SJSA1 (cell line): ENCODE measurements at regions not wholly inside any gene's neighbourhood (a gene's known extent, or its start where the extent isn't known, plus 50 kb on each side); places are given as distances from the start of the nearest gene placed in this dataset.
"Not testable (repeated sequence)": the region's sequence is repeated elsewhere in the genome, so short reads cannot be mapped to it uniquely, and the experiment has no call there.

Experiments used
- DNase-seq, 2 experiments: peaks; one replicate each; pipeline ENCODE4 v3.0.0-alpha.2; 2015 to 2020; ENCODE audit warnings: low spot score in 2 of 2, low read depth in 1 of 2
- H3K27ac ChIP-seq: fragments of 250-450 bp; sonication (Bioruptor Pico); 2 replicates; pipeline ENCODE4 v1.5.1; 2020; ENCODE audit warnings: mild to moderate bottlenecking, moderate library complexity
- H3K27me3 ChIP-seq: fragments of 250-450 bp; sonication (Bioruptor Pico); replicated peaks from 2 replicates; pipeline ENCODE4 v1.5.1; 2020; ENCODE audit warnings: mild to moderate bottlenecking, moderate library complexity
- H3K36me3 ChIP-seq: fragments of 250-450 bp; sonication (Bioruptor Pico); 2 replicates; pipeline ENCODE4 v1.5.1; 2020; ENCODE audit warnings: mild to moderate bottlenecking
- H3K4me1 ChIP-seq: fragments of 250-450 bp; sonication (Bioruptor Pico); replicated peaks from 2 replicates; pipeline ENCODE4 v1.6.1; 2021; ENCODE audit warnings: mild to moderate bottlenecking
- H3K4me3 ChIP-seq: fragments of 250-450 bp; sonication (Bioruptor Pico); 2 replicates; pipeline ENCODE4 v1.5.1; 2020; ENCODE audit warnings: mild to moderate bottlenecking
- H3K9me3 ChIP-seq: fragments of 250-450 bp; sonication (Bioruptor Pico); replicated peaks from 2 replicates; pipeline ENCODE4 v1.5.1; 2020; ENCODE audit warnings: mild to moderate bottlenecking

- Histone ChIP-seq H3K9me3 (no peaks in the 10 kb centered on the region), H3K27ac (no peak overlapping the region), H3K4me3 (no peak overlapping the region), H3K4me1 (no peaks in the 10 kb centered on the region), H3K27me3 (no peaks in the 10 kb centered on the region), H3K36me3 (no peaks in the 10 kb centered on the region)
- DNase-seq: no peak
Observed at GRCh38 chr6:86789779-86790411, 147.4 kb upstream of the HTR1E start.

GRCh38 chr6:86782328-86782727 is 155.0 kb upstream of the HTR1E start:
- Histone ChIP-seq H3K4me1 (no peaks in the 10 kb centered on the region), H3K9me3 (no peaks in the 10 kb centered on the region), H3K27me3 (no peaks in the 10 kb centered on the region), H3K36me3 (no peaks in the 10 kb centered on the region), H3K27ac (no peak overlapping the region), H3K4me3 (no peak overlapping the region)
- DNase-seq: no peak

- no peaks in the 10 kb centered on the region for H3K36me3 ChIP-seq
- H3K4me1 ChIP-seq: no peaks in the 10 kb centered on the region
- H3K4me3 ChIP-seq: no peak overlapping the region
- H3K27ac ChIP-seq: no peak overlapping the region
- no peaks in the 10 kb centered on the region for H3K27me3 ChIP-seq
- no peak for DNase-seq
- H3K9me3 ChIP-seq: no peaks in the 10 kb centered on the region
Observed at GRCh38 chr6:86780923-86781322, 156.4 kb upstream of the HTR1E start.

- Histone ChIP-seq H3K4me1 (no peaks in the 10 kb centered on the region), H3K9me3 (no peaks in the 10 kb centered on the region), H3K4me3 (no peak overlapping the region), H3K27me3 (no peaks in the 10 kb centered on the region), H3K27ac (no peak overlapping the region), H3K36me3 (no peaks in the 10 kb centered on the region)
- DNase-seq: no peak
Observed at GRCh38 chr6:86775893-86776292, 161.4 kb upstream of the HTR1E start.

GRCh38 chr6:86765211-86765610 is 172.1 kb upstream of the HTR1E start:
- Histone ChIP-seq H3K4me1 (no peaks in the 10 kb centered on the region), H3K4me3 (no peak overlapping the region), H3K36me3 (no peaks in the 10 kb centered on the region), H3K9me3 (no peaks in the 10 kb centered on the region), H3K27ac (no peak overlapping the region), H3K27me3 (no peaks in the 10 kb centered on the region)
- DNase-seq: no peak

GRCh38 chr6:86759953-86760352 is 177.4 kb upstream of the HTR1E start:
- not testable (repeated sequence) for H3K4me3 ChIP-seq, DNase-seq, H3K9me3 ChIP-seq, H3K27ac ChIP-seq, H3K36me3 ChIP-seq, H3K27me3 ChIP-seq, H3K4me1 ChIP-seq

- H3K27ac ChIP-seq: no peak overlapping the region
- H3K27me3 ChIP-seq: no peaks in the 10 kb centered on the region
- H3K4me1 ChIP-seq: no peaks in the 10 kb centered on the region
Observed at GRCh38 chr6:86756640-86757229, 180.6 kb upstream of the HTR1E start.

GRCh38 chr6:86744048-86744447 is 193.3 kb upstream of the HTR1E start:
- Histone ChIP-seq H3K4me3 (no peak overlapping the region), H3K4me1 (no peaks in the 10 kb centered on the region), H3K27me3 (no peaks in the 10 kb centered on the region), H3K27ac (no peak overlapping the region), H3K9me3 (peaks cover 9% of the 10 kb centered on the region; the same call in 1 of the 2 replicates), H3K36me3 (no peaks in the 10 kb centered on the region)
- DNase-seq: no peak

More at GRCh38 chr6:86756640-86757229, 180.6 kb upstream of the HTR1E start:
- Histone ChIP-seq H3K36me3 (no peaks in the 10 kb centered on the region), H3K4me3 (no peak overlapping the region), H3K9me3 (no peaks in the 10 kb centered on the region)
- DNase-seq: no peak

- Histone ChIP-seq H3K4me3 (no peak overlapping the region), H3K9me3 (0 out of 2 replicates have a peak, but pooled peaks cover 6% of the 10 kb centered on the region), H3K4me1 (no peaks in the 10 kb centered on the region), H3K36me3 (no peaks in the 10 kb centered on the region), H3K27ac (no peak overlapping the region), H3K27me3 (no peaks in the 10 kb centered on the region)
- DNase-seq: no peak
Observed at GRCh38 chr6:86738078-86738477, 199.2 kb upstream of the HTR1E start.

- not testable (repeated sequence) for DNase-seq, H3K27ac ChIP-seq, H3K4me3 ChIP-seq, H3K9me3 ChIP-seq, H3K36me3 ChIP-seq, H3K27me3 ChIP-seq, H3K4me1 ChIP-seq
Observed at GRCh38 chr6:86731631-86732030, 205.7 kb upstream of the HTR1E start.

- DNase-seq, H3K9me3 ChIP-seq, H3K4me1 ChIP-seq, H3K36me3 ChIP-seq, H3K27ac ChIP-seq, H3K4me3 ChIP-seq, H3K27me3 ChIP-seq: not testable (repeated sequence)
Observed at GRCh38 chr6:86730772-86731171, 206.6 kb upstream of the HTR1E start.

- Histone ChIP-seq H3K4me3 (no peak overlapping the region), H3K27me3 (no peaks in the 10 kb centered on the region), H3K9me3 (no peaks in the 10 kb centered on the region), H3K36me3 (no peaks in the 10 kb centered on the region), H3K4me1 (no peaks in the 10 kb centered on the region), H3K27ac (no peak overlapping the region)
- DNase-seq: no peak
Observed at GRCh38 chr6:86730216-86730615, 207.1 kb upstream of the HTR1E start.

GRCh38 chr6:86728976-86729375 is 208.4 kb upstream of the HTR1E start:
- H3K4me1 ChIP-seq: peaks cover 10% of the 10 kb centered on the region
- H3K9me3 ChIP-seq: no peaks in the 10 kb centered on the region
- no peak overlapping the region for H3K27ac ChIP-seq
- H3K36me3 ChIP-seq: no peaks in the 10 kb centered on the region
- H3K4me3 ChIP-seq: no peak overlapping the region
- no peak for DNase-seq
- H3K27me3 ChIP-seq: no peaks in the 10 kb centered on the region

GRCh38 chr6:86724695-86725094 is 212.6 kb upstream of the HTR1E start:
- Histone ChIP-seq H3K27ac (peak overlapping the region; percentile 93), H3K27me3 (no peaks in the 10 kb centered on the region), H3K4me1 (peaks cover 35% of the 10 kb centered on the region), H3K36me3 (no peaks in the 10 kb centered on the region), H3K9me3 (no peaks in the 10 kb centered on the region), H3K4me3 (no peak overlapping the region)
- no peak for DNase-seq

GRCh38 chr6:86723729-86724128 is 213.6 kb upstream of the HTR1E start:
- Histone ChIP-seq H3K4me1 (peaks cover 35% of the 10 kb centered on the region), H3K27me3 (no peaks in the 10 kb centered on the region), H3K36me3 (no peaks in the 10 kb centered on the region), H3K9me3 (no peaks in the 10 kb centered on the region), H3K27ac (peak overlapping the region; percentile 93), H3K4me3 (no peak overlapping the region)
- peak; percentile 69 to 86 for DNase-seq
